Upper lobe of left lung (tissue), 6 donors: ENCODE measurements at regions not wholly inside any gene's neighbourhood (a gene's known extent, or its start where the extent isn't known, plus 50 kb on each side); places are given as distances from the start of the nearest gene placed in this dataset.

Experiments used
- ATAC-seq, 2 donors: fragments of 200-7000 bp; cut with Tn5 transposase; one replicate each; pipeline ENCODE4 v1.9.1; 2022; ENCODE audit warnings: mild to moderate bottlenecking in 2 of 2, moderate library complexity in 2 of 2; ENCODE audit not compliant: low FRiP score in 2 of 2
- DNase-seq, 2 donors: peaks; one replicate each; pipeline ENCODE4 v3.0.0-alpha.2; 2019 to 2020
- H3K27ac ChIP-seq, 4 donors: fragments of 200-600 bp; sonication (generic); one replicate each; pipeline ENCODE4 v1.5.1; 2016 to 2019
- H3K27me3 ChIP-seq, 4 donors: fragments of 200-600 bp; sonication (generic); one replicate each; pipeline ENCODE4 v1.5.1; 2017 to 2019
- H3K36me3 ChIP-seq, 4 donors: fragments of 200-600 bp; sonication (generic); one replicate each; pipeline ENCODE4 v1.5.1; 2016 to 2019
- H3K4me1 ChIP-seq, 4 donors: fragments of 200-600 bp; sonication (generic); one replicate each; pipeline ENCODE4 v1.5.1; 2018 to 2019
- H3K4me3 ChIP-seq, 4 donors: fragments of 200-600 bp; sonication (generic); one replicate each; pipeline ENCODE4 v1.5.1; 2017 to 2019; ENCODE audit warnings: mild to moderate bottlenecking in 2 of 4, moderate library complexity in 1 of 4
- H3K9me3 ChIP-seq, 4 donors: fragments of 200-600 bp; sonication (generic); one replicate each; pipeline ENCODE4 v1.5.1; 2018 to 2019
- EP300 ChIP-seq, 4 donors: sonication (generic); formaldehyde crosslinking; IDR thresholded peaks; one replicate each; pipeline ENCODE4 v1.5.1; 2017; ENCODE audit warnings: antibody characterized with exemption in 4 of 4, control low read depth in 2 of 4
- POLR2A ChIP-seq, 4 donors: fragments of 450-650 bp; IDR thresholded peaks; one replicate each; pipeline ENCODE4 v1.5.1; 2016 to 2017; ENCODE audit warnings: antibody characterized with exemption in 4 of 4, mild to moderate bottlenecking in 2 of 4
- POLR2AphosphoS5 ChIP-seq, 2 donors: sonication (generic); formaldehyde crosslinking; IDR thresholded peaks; one replicate each; pipeline ENCODE4 v1.5.1; 2017; ENCODE audit warnings: antibody characterized with exemption in 2 of 2
- WGBS, 2 donors: methylation state at CpG; one replicate each; pipeline ENCODE4 v1.1.5; 2017 to 2018; 5-methylcytosine and 5-hydroxymethylcytosine counted together
- TF ChIP-seq, protein P1 (sequence below), 6 experiments: fragments of 450-650 bp in 4 of 6; fragments of 200-600 bp in 2 of 6; sonication (generic) in 2 of 6; IDR thresholded peaks; one replicate each; pipeline ENCODE4 v1.5.1; 2016 to 2019; ENCODE audit warnings: antibody characterized with exemption in 6 of 6
- donor health status: DM: no; HTN: no; CAD: no; lungs with moderate emphysema.
- donor health status: DM: no; HTN: yes; CAD: no; lungs with severe emphysema.

DNA sequence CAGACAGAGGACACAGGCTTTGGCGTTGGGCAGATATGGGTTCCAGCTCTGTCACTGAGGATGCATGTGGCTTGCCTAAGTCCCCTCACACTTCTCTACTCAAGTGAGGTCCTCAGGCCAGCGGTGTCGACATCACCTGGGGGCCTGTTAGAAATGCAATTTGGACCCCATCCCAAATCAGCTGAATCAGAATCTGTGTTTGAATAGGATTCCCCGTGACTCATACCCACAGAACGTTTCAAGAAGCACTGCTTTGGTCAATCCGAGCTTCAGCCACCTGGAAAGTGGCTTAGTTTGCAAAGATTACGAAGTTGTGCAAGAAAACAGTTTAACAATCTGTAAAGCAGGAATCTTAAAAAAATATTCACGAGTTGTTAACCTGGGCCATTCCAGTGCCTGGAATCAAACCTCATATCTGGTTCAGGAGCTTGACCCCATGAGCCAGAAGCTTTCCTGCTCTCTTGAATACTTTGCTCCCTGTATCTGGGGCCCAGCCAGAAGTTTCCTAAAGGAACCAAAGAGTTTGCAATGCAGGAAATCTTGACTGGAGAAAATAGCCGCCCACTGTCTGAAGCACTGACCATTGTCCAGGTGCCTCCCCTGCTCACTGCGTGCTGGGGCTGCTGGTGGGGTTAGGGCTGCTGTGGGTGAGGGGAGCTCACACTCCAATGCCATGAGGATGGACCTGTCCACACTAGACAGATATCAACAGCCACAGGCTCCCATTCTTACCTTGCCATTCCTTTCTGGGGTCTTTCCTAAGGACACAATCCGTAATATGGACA lies 208.5 kb upstream of the LINGO1 start:
- H3K36me3 ChIP-seq, result no peaks in the 10 kb centered on the region
- WGBS, 2 donors, result 56 to 58% methylated on average over 10 to 11 of the region's 11 CpGs
- no peak overlapping the region for H3K4me3 ChIP-seq
- H3K4me1 ChIP-seq, result peaks cover 0 to 5% (median 0%) of the 10 kb centered on the region in 4 donors
- no peak for TF ChIP-seq POLR2AphosphoS5 (IDR thresholded peaks at IDR 0.05)
- H3K27me3 ChIP-seq, result no peaks in the 10 kb centered on the region
- ATAC-seq (peak in 1 of 2 donors; percentile 7), DNase-seq (peak in 1 of 2 donors; percentile 67)
- H3K9me3 ChIP-seq, result peaks cover 0 to 9% (median 0%) of the 10 kb centered on the region in 4 donors
- H3K27ac ChIP-seq, result no peak overlapping the region

- peaks cover 0 to 9% (median 0%) of the 10 kb centered on the region in 4 donors for H3K9me3 ChIP-seq
- H3K4me1 ChIP-seq, result peaks cover 0 to 5% (median 0%) of the 10 kb centered on the region in 4 donors
- TF ChIP-seq POLR2AphosphoS5 (IDR thresholded peaks at IDR 0.05), result no peak
- TF ChIP-seq POLR2A (IDR thresholded peaks at IDR 0.05), result no peak
- no peak for TF ChIP-seq EP300 (IDR thresholded peaks at IDR 0.05)
- 73 to 80% methylated on average over 8 to 11 of the region's 11 CpGs for WGBS, 2 donors
- ATAC-seq (peak in 1 of 2 donors; percentile 13), DNase-seq (peak in 1 of 2 donors; percentile 18)
- no peaks in the 10 kb centered on the region for H3K27me3 ChIP-seq
- no peak overlapping the region for H3K27ac ChIP-seq
- no peaks in the 10 kb centered on the region for H3K36me3 ChIP-seq
- no peak overlapping the region for H3K4me3 ChIP-seq
Measured at GRCh38 chr15:77839970-77840905, 207.5 kb upstream of the LINGO1 start.

DNA sequence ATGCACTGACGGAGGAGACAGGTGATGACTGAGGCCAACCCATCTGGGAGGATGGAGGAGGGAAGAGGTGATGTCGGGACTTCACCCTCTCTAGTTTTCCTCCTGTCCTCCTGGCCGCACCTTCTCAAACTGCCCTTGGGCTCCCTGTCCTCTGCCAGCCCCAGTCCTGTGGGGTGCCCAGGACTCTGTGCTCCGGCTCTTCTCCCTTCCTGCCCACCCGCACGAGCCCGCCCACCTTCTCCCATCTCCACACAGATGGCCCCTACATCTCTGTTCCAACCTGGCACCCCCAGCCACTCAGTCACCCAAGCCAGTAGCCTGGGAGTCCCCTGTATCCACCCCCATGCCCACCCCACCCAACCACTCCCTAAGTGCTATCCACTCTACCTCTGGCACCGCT lies 206.7 kb upstream of the LINGO1 start:
- no peak overlapping the region for H3K4me3 ChIP-seq
- WGBS, 2 donors, result 85 to 90% methylated on average over 8 of the region's 8 CpGs
- H3K27ac ChIP-seq, result no peak overlapping the region
- H3K36me3 ChIP-seq, result no peaks in the 10 kb centered on the region
- H3K9me3 ChIP-seq, result peaks cover 0 to under 1% (median 0%) of the 10 kb centered on the region in 4 donors
- H3K4me1 ChIP-seq, result peaks cover 0 to 5% (median 0%) of the 10 kb centered on the region in 4 donors
- DNase-seq, result peak in 1 of 2 donors; percentile 28
- no peak for ATAC-seq
- TF ChIP-seq EP300 (IDR thresholded peaks at IDR 0.05), result no peak
- no peak for TF ChIP-seq POLR2AphosphoS5 (IDR thresholded peaks at IDR 0.05)
- TF ChIP-seq, protein P1, sequence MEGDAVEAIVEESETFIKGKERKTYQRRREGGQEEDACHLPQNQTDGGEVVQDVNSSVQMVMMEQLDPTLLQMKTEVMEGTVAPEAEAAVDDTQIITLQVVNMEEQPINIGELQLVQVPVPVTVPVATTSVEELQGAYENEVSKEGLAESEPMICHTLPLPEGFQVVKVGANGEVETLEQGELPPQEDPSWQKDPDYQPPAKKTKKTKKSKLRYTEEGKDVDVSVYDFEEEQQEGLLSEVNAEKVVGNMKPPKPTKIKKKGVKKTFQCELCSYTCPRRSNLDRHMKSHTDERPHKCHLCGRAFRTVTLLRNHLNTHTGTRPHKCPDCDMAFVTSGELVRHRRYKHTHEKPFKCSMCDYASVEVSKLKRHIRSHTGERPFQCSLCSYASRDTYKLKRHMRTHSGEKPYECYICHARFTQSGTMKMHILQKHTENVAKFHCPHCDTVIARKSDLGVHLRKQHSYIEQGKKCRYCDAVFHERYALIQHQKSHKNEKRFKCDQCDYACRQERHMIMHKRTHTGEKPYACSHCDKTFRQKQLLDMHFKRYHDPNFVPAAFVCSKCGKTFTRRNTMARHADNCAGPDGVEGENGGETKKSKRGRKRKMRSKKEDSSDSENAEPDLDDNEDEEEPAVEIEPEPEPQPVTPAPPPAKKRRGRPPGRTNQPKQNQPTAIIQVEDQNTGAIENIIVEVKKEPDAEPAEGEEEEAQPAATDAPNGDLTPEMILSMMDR (IDR thresholded peaks at IDR 0.05), result no peak
- TF ChIP-seq POLR2A (IDR thresholded peaks at IDR 0.05), result no peak
- no peaks in the 10 kb centered on the region for H3K27me3 ChIP-seq

GRCh38 chr15:77838595-77838994 lies 205.9 kb upstream of the LINGO1 start:
- H3K4me1 ChIP-seq, result peaks cover 0 to 5% (median 0%) of the 10 kb centered on the region in 4 donors
- no peak for DNase-seq
- 94 to 96% methylated on average over 3 to 4 of the region's 4 CpGs for WGBS, 2 donors
- no peak overlapping the region for H3K4me3 ChIP-seq
- no peak for ATAC-seq
- H3K27me3 ChIP-seq, result no peaks in the 10 kb centered on the region
- no peaks in the 10 kb centered on the region for H3K9me3 ChIP-seq
- H3K36me3 ChIP-seq, result no peaks in the 10 kb centered on the region
- no peak overlapping the region for H3K27ac ChIP-seq
- TF ChIP-seq POLR2AphosphoS5 (IDR thresholded peaks at IDR 0.05) (no peak), POLR2A (IDR thresholded peaks at IDR 0.05) (no peak)

DNA sequence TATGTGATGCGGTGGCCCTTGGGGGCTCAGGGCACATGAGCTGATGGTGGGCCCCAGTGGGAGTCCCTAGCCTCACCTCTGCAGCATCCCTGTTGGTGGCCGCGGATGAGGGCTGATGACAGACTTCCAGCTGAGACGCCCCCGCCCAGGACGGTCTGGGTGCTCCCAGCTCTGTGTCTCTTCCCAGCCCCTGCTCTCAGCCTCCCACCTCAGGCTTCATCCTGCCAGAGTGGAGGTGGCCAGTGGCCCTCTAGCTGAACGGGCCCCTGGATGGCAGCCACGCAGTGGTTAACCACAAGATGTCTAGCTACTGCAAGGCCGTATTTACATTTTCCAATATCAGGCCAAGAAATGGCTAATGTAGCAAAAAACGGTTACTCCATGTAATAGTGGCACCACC lies 205.3 kb upstream of the LINGO1 start:
- H3K27me3 ChIP-seq, result no peaks in the 10 kb centered on the region
- no peaks in the 10 kb centered on the region for H3K9me3 ChIP-seq
- WGBS, 2 donors, result 75 to 81% methylated on average over 7 to 10 of the region's 10 CpGs
- DNase-seq (peak in 1 of 2 donors; percentile 36), ATAC-seq (no peak)
- no peaks in the 10 kb centered on the region for H3K36me3 ChIP-seq
- H3K4me3 ChIP-seq, result no peak overlapping the region
- peaks cover 0 to 5% (median 0%) of the 10 kb centered on the region in 4 donors for H3K4me1 ChIP-seq
- TF ChIP-seq, protein P1 (IDR thresholded peaks at IDR 0.05), result no peak
- no peak for TF ChIP-seq POLR2A (IDR thresholded peaks at IDR 0.05)
- no peak for TF ChIP-seq EP300 (IDR thresholded peaks at IDR 0.05)
- no peak for TF ChIP-seq POLR2AphosphoS5 (IDR thresholded peaks at IDR 0.05)
- H3K27ac ChIP-seq, result no peak overlapping the region

DNA sequence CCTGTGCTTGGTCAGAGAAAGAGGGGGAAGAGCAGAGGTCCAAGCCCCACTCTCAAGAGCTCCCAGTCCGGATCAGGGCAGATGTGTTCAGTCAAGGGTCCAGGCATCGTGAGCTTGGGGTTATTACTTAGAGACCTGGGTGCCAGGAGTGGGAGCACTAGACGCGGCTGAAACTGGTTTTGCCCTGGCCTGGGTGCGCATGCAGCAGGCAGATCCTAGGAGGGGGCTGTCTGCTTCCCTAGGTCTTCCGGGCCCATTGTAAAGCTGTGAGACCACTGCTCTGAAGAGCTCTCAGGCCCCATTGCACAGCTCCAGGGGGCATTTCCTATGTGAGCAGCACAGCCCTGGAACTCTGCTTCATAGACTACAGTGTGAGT lies 204.9 kb upstream of the LINGO1 start:
- Histone ChIP-seq H3K36me3 (no peaks in the 10 kb centered on the region), H3K27me3 (no peaks in the 10 kb centered on the region), H3K27ac (no peak overlapping the region), H3K4me3 (no peak overlapping the region), H3K4me1 (peaks cover 0 to 5% (median 0%) of the 10 kb centered on the region in 4 donors), H3K9me3 (no peaks in the 10 kb centered on the region)
- TF ChIP-seq EP300 (IDR thresholded peaks at IDR 0.05), result no peak
- no peak for TF ChIP-seq POLR2A (IDR thresholded peaks at IDR 0.05)
- no peak for TF ChIP-seq POLR2AphosphoS5 (IDR thresholded peaks at IDR 0.05)
- TF ChIP-seq, protein P1 (IDR thresholded peaks at IDR 0.05), result no peak
- WGBS, 2 donors, result 72 to 86% methylated on average over 6 of the region's 6 CpGs
- ATAC-seq (no peak), DNase-seq (no peak)
